ENCODE measurements at regions not wholly inside any gene's neighbourhood (a gene's known extent, or its start where the extent isn't known, plus 50 kb on each side); places are given as distances from the start of the nearest gene placed in this dataset.

DNA sequence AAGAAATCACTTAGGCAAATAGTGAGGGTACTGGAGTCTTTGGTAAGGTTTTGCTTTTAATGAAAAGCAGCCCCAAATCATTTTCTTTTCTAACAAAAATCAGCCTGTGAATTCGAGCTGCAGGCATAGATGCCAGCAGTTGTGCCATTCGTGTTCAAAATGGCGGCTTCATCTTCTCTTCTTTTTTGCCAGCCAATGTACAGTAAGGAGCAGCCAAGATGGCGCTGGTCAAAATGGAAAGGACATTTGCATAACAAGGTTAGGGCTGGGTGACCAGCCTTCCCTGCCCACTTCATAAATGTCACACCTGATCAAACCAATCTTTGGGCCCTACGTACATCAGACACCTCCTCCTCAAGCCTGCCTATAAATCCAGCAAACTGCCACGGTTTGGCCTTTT, 100.2 kb upstream of the RGS1 start:
- TF ChIP-seq, protein P1, sequence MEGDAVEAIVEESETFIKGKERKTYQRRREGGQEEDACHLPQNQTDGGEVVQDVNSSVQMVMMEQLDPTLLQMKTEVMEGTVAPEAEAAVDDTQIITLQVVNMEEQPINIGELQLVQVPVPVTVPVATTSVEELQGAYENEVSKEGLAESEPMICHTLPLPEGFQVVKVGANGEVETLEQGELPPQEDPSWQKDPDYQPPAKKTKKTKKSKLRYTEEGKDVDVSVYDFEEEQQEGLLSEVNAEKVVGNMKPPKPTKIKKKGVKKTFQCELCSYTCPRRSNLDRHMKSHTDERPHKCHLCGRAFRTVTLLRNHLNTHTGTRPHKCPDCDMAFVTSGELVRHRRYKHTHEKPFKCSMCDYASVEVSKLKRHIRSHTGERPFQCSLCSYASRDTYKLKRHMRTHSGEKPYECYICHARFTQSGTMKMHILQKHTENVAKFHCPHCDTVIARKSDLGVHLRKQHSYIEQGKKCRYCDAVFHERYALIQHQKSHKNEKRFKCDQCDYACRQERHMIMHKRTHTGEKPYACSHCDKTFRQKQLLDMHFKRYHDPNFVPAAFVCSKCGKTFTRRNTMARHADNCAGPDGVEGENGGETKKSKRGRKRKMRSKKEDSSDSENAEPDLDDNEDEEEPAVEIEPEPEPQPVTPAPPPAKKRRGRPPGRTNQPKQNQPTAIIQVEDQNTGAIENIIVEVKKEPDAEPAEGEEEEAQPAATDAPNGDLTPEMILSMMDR (optimal IDR thresholded peaks at IDR 0.05 in 1 of 3, IDR thresholded peaks at IDR 0.05 in 1 of 3, conservative IDR thresholded peaks at IDR 0.05 in 1 of 3; ENCODE audit: extremely low read depth in 1 of 3, insufficient read depth in 2 of 3, low read length in 3 of 3): no peak
- TF ChIP-seq EZH2 (IDR thresholded peaks at IDR 0.05; ENCODE audit: low read length): no peak

Data from keratinocyte (primary cell).